HCT116 (cell line): ENCODE measurements at regions not wholly inside any gene's neighbourhood (a gene's known extent, or its start where the extent isn't known, plus 50 kb on each side); places are given as distances from the start of the nearest gene placed in this dataset.

Source experiments
- ATAC-seq: fragments of 200-7000 bp; cut with Tn5 transposase; 2 replicates; pipeline ENCODE4 v1.9.1; 2020; ENCODE audit warnings: mild to moderate bottlenecking, moderate library complexity
- BruUV-seq: library from RNA; stranded (reverse); fragments of 400-500 nt; replicated peaks from 2 replicates; lab custom pipeline; 2021; lab: Mats Ljungman, UMichigan
- CTCF ChIA-PET: fragments of 300-600 bp; sonication (Branson Sonifier 250); formaldehyde crosslinking; loops from one replicate; lab custom pipeline; 2021; ENCODE audit warnings: antibody characterized with exemption; lab: Charles Lee
- POLR2A ChIA-PET: fragments of 300-600, 350-600 bp; sonication (Branson Sonifier 250); formaldehyde crosslinking; loops from one replicate; lab custom pipeline; 2021; ENCODE audit warnings: antibody characterized with exemption; lab: Charles Lee
- RAD21 ChIA-PET, 2 experiments: fragments of 300-600 bp; sonication (Branson Sonifier 250); formaldehyde crosslinking; loops; one replicate each; lab custom pipeline; 2023; ENCODE audit warnings: low total read pairs in 2 of 2; ENCODE audit not compliant: uncharacterized antibody in 2 of 2, unreplicated experiment in 2 of 2, low non-redundant PET in 1 of 2; lab: Charles Lee
- DNase-seq: peaks from one replicate; pipeline ENCODE4 v3.0.0-alpha.2; 2010; ENCODE audit warnings: low read depth, low spot score
- H2AFZ ChIP-seq: fragments of 200-600 bp; shearing (Covaris generic), sonication (generic); 2 replicates; pipeline ENCODE4 v1.6.1; 2017; ENCODE audit warnings: low read depth, mixed run types, mixed read lengths, antibody characterized with exemption, low read length; ENCODE audit not compliant: poor library complexity, severe bottlenecking
- H3K27ac ChIP-seq: 2 replicates; pipeline ENCODE4 v1.5.1; 2012; ENCODE audit warnings: low read depth, low read length
- H3K27me3 ChIP-seq: fragments of 200-600 bp; sonication (generic); 2 replicates; pipeline ENCODE4 v1.6.1; 2016; ENCODE audit warnings: mixed run types, low read length, mixed read lengths; ENCODE audit not compliant: insufficient read depth
- H3K36me3 ChIP-seq, 2 experiments: fragments of 200-500 bp in 1 of 2; fragments of 200-600 bp in 1 of 2; sonication (Bioruptor generic) in 1 of 2; sonication (generic) in 1 of 2; 2 replicates each; pipeline versions ENCODE4 v1.5.1 to v1.6.1; 2014 to 2016; ENCODE audit warnings: low read length in 2 of 2, inconsistent platforms in 1 of 2, mixed read lengths in 1 of 2, mixed run types in 1 of 2; ENCODE audit not compliant: insufficient read depth in 2 of 2, control insufficient read depth in 1 of 2
- H3K4me1 ChIP-seq, 2 experiments: fragments of 200-600 bp in 1 of 2; sonication (generic) in 1 of 2; 2 replicates each; pipeline versions ENCODE4 v1.5.1 to v1.6.1; 2012 to 2017; ENCODE audit warnings: low read length in 2 of 2, inconsistent platforms in 1 of 2, mild to moderate bottlenecking in 1 of 2, mixed read lengths in 1 of 2, mixed run types in 1 of 2, moderate library complexity in 1 of 2; ENCODE audit not compliant: insufficient read depth in 2 of 2, control insufficient read depth in 1 of 2
- H3K4me2 ChIP-seq: fragments of 200-600 bp; sonication (generic); 2 replicates; pipeline ENCODE4 v1.6.1; 2017; ENCODE audit warnings: mixed run types, low read length, mixed read lengths
- H3K4me3 ChIP-seq, 2 experiments: fragments of 200-600 bp in 1 of 2; sonication (generic) in 1 of 2; replicated peaks in 1 of 2; 2 replicates each; pipeline ENCODE4 v1.5.1; 2011 to 2016; ENCODE audit warnings: low read length in 2 of 2, control low read depth in 1 of 2, low read depth in 1 of 2, mild to moderate bottlenecking in 1 of 2, mixed read lengths in 1 of 2, mixed run types in 1 of 2
- H3K79me2 ChIP-seq: fragments of 200-600 bp; sonication (generic); 2 replicates; pipeline ENCODE4 v1.6.1; 2017; ENCODE audit warnings: mild to moderate bottlenecking, mixed run types, low read length, moderate library complexity, mixed read lengths; ENCODE audit not compliant: insufficient read depth
- H3K9ac ChIP-seq: fragments of 200-600 bp; sonication (generic); 2 replicates; pipeline ENCODE4 v1.6.1; 2016; ENCODE audit warnings: low read length, mixed read lengths
- H3K9me2 ChIP-seq: fragments of 200-600 bp; sonication (generic), shearing (Covaris generic); 2 replicates; pipeline ENCODE4 v1.6.1; 2017; ENCODE audit warnings: mixed run types, mild to moderate bottlenecking, moderate library complexity; ENCODE audit not compliant: insufficient read depth
- H3K9me3 ChIP-seq, 2 experiments: fragments of 200-500 bp in 1 of 2; fragments of 200-600 bp in 1 of 2; sonication (Bioruptor generic) in 1 of 2; sonication (generic) in 1 of 2; 2 replicates each; pipeline ENCODE4 v1.6.1; 2014 to 2017; ENCODE audit warnings: low read length in 2 of 2, mixed read lengths in 2 of 2, inconsistent platforms in 1 of 2, low read depth in 1 of 2, mild to moderate bottlenecking in 1 of 2, mixed run types in 1 of 2, moderate library complexity in 1 of 2; ENCODE audit not compliant: control insufficient read depth in 1 of 2, insufficient read depth in 1 of 2
- H4K20me1 ChIP-seq: fragments of 200-600 bp; sonication (generic), shearing (Covaris generic); 2 replicates; pipeline ENCODE4 v1.6.1; 2017; ENCODE audit warnings: mixed run types, mild to moderate bottlenecking, moderate library complexity; ENCODE audit not compliant: insufficient read depth
- CBX3 ChIP-seq: IDR thresholded peaks from 2 replicates; pipeline ENCODE4 v1.6.1; 2012; ENCODE audit warnings: low read depth
- CTCF ChIP-seq, 3 experiments: fragments of 200-600 bp in 1 of 3; sonication (generic) in 1 of 3; IDR thresholded peaks in 2 of 3; conservative IDR thresholded peaks in 1 of 3; 2 replicates each; pipeline ENCODE4 v1.5.1; 2012 to 2017; ENCODE audit warnings: low read depth in 2 of 3, low read length in 2 of 3, antibody characterized with exemption in 1 of 3, borderline replicate concordance in 1 of 3, control low read depth in 1 of 3, mild to moderate bottlenecking in 1 of 3, mixed read lengths in 1 of 3, mixed run types in 1 of 3, moderate library complexity in 1 of 3; ENCODE audit not compliant: insufficient read depth in 1 of 3
- EGR1 ChIP-seq: IDR thresholded peaks from 2 replicates; pipeline ENCODE4 v1.6.1; 2012; ENCODE audit warnings: low read depth
- EZH2phosphoT487 ChIP-seq: fragments of 200-600 bp; IDR thresholded peaks from 2 replicates; pipeline ENCODE4 v1.6.1; 2018; ENCODE audit warnings: antibody characterized with exemption, borderline replicate concordance
- POLR2AphosphoS5 ChIP-seq: IDR thresholded peaks from 2 replicates; pipeline ENCODE4 v1.6.1; 2011; ENCODE audit warnings: mild to moderate bottlenecking, low read depth, low read length, moderate library complexity
- RAD21 ChIP-seq: IDR thresholded peaks from 2 replicates; pipeline ENCODE4 v1.6.1; 2012; ENCODE audit warnings: low read depth, mild to moderate bottlenecking
- SIN3A ChIP-seq: IDR thresholded peaks from 2 replicates; pipeline ENCODE4 v1.6.1; 2012; ENCODE audit warnings: low read depth
- YY1 ChIP-seq: IDR thresholded peaks from 2 replicates; pipeline ENCODE4 v1.6.1; 2011; ENCODE audit warnings: low read length, low read depth, moderate library complexity, mild to moderate bottlenecking; ENCODE audit not compliant: insufficient replicate concordance; ENCODE audit errors: extremely low read depth
- ZFX ChIP-seq: fragments of 450-650 bp; IDR thresholded peaks from 2 replicates; pipeline ENCODE4 v1.6.1; 2017
- ZNF274 ChIP-seq: fragments of 200-500 bp; sonication (Bioruptor generic); IDR thresholded peaks from 2 replicates; pipeline ENCODE4 v1.6.1; 2014; ENCODE audit warnings: mild to moderate bottlenecking, low read depth, low read length, inconsistent platforms
- intact Hi-C: fragments of 100-400 bp; cut with micrococcal nuclease; formaldehyde crosslinking; loops from 2 replicates; pipeline ENCODE4 v1.10.0; 2022

GRCh38 chr14:99042381-99043266 is 229.4 kb downstream of the BCL11B start:
- Histone ChIP-seq H3K4me3 (no peak overlapping the region), H3K9ac (no peak overlapping the region), H3K27ac (no peak overlapping the region), H3K4me1 (no peaks in the 10 kb centered on the region), H3K36me3 (no peaks in the 10 kb centered on the region), H3K4me2 (no peak overlapping the region), H4K20me1 (no peaks in the 10 kb centered on the region), H3K79me2 (no peaks in the 10 kb centered on the region), H3K27me3 (0 out of 2 replicates have a peak, but pooled peaks cover 3% of the 10 kb centered on the region), H3K9me2 (no peaks in the 10 kb centered on the region), H3K9me3 (no peaks in the 10 kb centered on the region), H2AFZ (no peak overlapping the region)
- intact Hi-C loops: no loop called here
- TF ChIP-seq POLR2AphosphoS5: no peak
- TF ChIP-seq ZFX: no peak
- TF ChIP-seq CTCF (IDR thresholded peaks at IDR 0.05 in 2 of 3, conservative IDR thresholded peaks at IDR 0.05 in 1 of 3; ENCODE audit: borderline replicate concordance in 1 of 3, insufficient read depth in 1 of 3, low read depth in 2 of 3, low read length in 2 of 3): no peak
- no peak for TF ChIP-seq YY1
- TF ChIP-seq SIN3A: no peak
- TF ChIP-seq EGR1: no peak
- ChIA-PET POLR2A (no interaction called here), RAD21 (no interaction called here), CTCF (no interaction called here)
- no TSS peak for BruUV-seq
- no peak for ATAC-seq
- no peak for DNase-seq

- CTCF ChIA-PET: no interaction called here
Measured at GRCh38 chr14:99043267-99043615, 228.8 kb downstream of the BCL11B start.

More at GRCh38 chr14:99043267-99043615, 228.8 kb downstream of the BCL11B start:
- TF ChIP-seq ZNF274 (no peak), EZH2phosphoT487 (no peak), YY1 (no peak), ZFX (no peak), CBX3 (no peak), RAD21 (no peak), SIN3A (no peak)
- POLR2A ChIA-PET: no interaction called here
- no peak overlapping the region for H2AFZ ChIP-seq
- H3K9ac ChIP-seq: no peak overlapping the region
- H3K9me3 ChIP-seq: no peaks in the 10 kb centered on the region
- H3K4me2 ChIP-seq: no peak overlapping the region
- no peak overlapping the region for H3K27ac ChIP-seq
- intact Hi-C loops: no loop called here
- no peak overlapping the region for H3K4me3 ChIP-seq
- RAD21 ChIA-PET: no interaction called here
- no peaks in the 10 kb centered on the region for H3K36me3 ChIP-seq
- H3K4me1 ChIP-seq: no peaks in the 10 kb centered on the region
- H3K27me3 ChIP-seq: 0 out of 2 replicates have a peak, but pooled peaks cover 3% of the 10 kb centered on the region
- no peaks in the 10 kb centered on the region for H3K79me2 ChIP-seq
- BruUV-seq: no TSS peak
- DNase-seq (no peak), ATAC-seq (no peak)
- no peaks in the 10 kb centered on the region for H4K20me1 ChIP-seq
- no peaks in the 10 kb centered on the region for H3K9me2 ChIP-seq
